ENCODE measurements at regions not wholly inside any gene's neighbourhood (a gene's known extent, or its start where the extent isn't known, plus 50 kb on each side); places are given as distances from the start of the nearest gene placed in this dataset.

DNA sequence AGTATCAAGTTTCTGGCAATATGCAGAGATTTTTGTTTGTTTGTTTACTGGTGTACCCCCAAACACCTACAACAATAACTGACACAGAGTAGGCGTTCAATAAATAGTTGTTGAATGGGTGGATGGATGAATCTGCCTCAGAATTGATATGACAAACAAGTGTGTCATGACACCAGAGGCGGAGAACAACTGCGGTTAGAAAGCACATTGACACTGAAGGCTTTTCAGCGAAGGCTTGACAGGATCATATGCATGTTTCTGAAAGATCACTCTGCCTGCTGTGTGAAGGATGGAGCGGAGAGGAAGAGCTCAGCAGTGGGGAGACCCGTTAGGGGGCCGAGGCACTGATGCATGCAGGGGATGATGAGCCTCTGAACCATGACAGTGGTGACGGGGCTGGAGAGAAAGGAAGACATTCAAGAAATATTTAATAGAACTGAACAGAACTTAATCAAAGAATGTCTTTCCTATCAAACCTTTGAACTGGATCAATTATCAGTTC, 108.5 kb upstream of the USP47 start:
- no peak overlapping the region for H3K4me3 ChIP-seq (ENCODE audit: severe bottlenecking)
- TF ChIP-seq, protein P1, sequence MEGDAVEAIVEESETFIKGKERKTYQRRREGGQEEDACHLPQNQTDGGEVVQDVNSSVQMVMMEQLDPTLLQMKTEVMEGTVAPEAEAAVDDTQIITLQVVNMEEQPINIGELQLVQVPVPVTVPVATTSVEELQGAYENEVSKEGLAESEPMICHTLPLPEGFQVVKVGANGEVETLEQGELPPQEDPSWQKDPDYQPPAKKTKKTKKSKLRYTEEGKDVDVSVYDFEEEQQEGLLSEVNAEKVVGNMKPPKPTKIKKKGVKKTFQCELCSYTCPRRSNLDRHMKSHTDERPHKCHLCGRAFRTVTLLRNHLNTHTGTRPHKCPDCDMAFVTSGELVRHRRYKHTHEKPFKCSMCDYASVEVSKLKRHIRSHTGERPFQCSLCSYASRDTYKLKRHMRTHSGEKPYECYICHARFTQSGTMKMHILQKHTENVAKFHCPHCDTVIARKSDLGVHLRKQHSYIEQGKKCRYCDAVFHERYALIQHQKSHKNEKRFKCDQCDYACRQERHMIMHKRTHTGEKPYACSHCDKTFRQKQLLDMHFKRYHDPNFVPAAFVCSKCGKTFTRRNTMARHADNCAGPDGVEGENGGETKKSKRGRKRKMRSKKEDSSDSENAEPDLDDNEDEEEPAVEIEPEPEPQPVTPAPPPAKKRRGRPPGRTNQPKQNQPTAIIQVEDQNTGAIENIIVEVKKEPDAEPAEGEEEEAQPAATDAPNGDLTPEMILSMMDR (IDR thresholded peaks at IDR 0.05; ENCODE audit: poor library complexity, severe bottlenecking), result no peak
- no peak overlapping the region for H3K27ac ChIP-seq (ENCODE audit: poor library complexity, severe bottlenecking)
- DNase-seq (ENCODE audit: low spot score) (no peak), ATAC-seq (ENCODE audit: low read depth) (no peak)
- H3K36me3 ChIP-seq (ENCODE audit: low read depth), result no peaks in the 10 kb centered on the region
- H3K27me3 ChIP-seq (ENCODE audit: insufficient read depth, poor library complexity, severe bottlenecking), result no peaks in the 10 kb centered on the region
- H3K9me3 ChIP-seq (ENCODE audit: severe bottlenecking), result no peaks in the 10 kb centered on the region
- H3K4me1 ChIP-seq (ENCODE audit: insufficient read depth, poor library complexity, severe bottlenecking), result peaks cover 14% of the 10 kb centered on the region

DNA sequence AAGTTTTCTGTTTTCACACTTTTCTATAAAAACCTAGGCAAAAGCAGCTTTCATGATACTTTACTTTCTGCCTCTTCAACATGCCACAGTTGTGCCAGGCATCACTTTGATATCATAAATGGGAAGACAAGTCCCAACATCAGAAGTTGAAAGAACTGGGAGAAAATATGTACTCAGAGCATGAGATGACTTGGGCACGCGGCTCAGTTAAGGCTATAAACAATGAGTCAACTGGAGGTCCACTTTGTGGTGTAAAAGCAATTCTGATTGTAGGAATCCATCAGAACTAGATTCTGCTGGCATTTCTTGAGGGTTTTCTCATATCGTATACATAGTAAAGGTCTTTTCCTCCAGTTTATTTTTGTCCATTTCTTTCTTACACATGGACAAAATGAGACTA, 109.7 kb upstream of the USP47 start:
- no peak overlapping the region for H3K4me3 ChIP-seq (ENCODE audit: severe bottlenecking)
- ATAC-seq (ENCODE audit: low read depth) (no peak), DNase-seq (ENCODE audit: low spot score) (no peak)
- TF ChIP-seq, protein P1 (IDR thresholded peaks at IDR 0.05; ENCODE audit: poor library complexity, severe bottlenecking), result no peak
- H3K27me3 ChIP-seq (ENCODE audit: insufficient read depth, poor library complexity, severe bottlenecking), result no peaks in the 10 kb centered on the region
- H3K27ac ChIP-seq (ENCODE audit: poor library complexity, severe bottlenecking), result peak overlapping the region; percentile 72
- H3K4me1 ChIP-seq (ENCODE audit: insufficient read depth, poor library complexity, severe bottlenecking), result peaks cover 14% of the 10 kb centered on the region
- no peaks in the 10 kb centered on the region for H3K9me3 ChIP-seq (ENCODE audit: severe bottlenecking)
- no peaks in the 10 kb centered on the region for H3K36me3 ChIP-seq (ENCODE audit: low read depth)

DNA sequence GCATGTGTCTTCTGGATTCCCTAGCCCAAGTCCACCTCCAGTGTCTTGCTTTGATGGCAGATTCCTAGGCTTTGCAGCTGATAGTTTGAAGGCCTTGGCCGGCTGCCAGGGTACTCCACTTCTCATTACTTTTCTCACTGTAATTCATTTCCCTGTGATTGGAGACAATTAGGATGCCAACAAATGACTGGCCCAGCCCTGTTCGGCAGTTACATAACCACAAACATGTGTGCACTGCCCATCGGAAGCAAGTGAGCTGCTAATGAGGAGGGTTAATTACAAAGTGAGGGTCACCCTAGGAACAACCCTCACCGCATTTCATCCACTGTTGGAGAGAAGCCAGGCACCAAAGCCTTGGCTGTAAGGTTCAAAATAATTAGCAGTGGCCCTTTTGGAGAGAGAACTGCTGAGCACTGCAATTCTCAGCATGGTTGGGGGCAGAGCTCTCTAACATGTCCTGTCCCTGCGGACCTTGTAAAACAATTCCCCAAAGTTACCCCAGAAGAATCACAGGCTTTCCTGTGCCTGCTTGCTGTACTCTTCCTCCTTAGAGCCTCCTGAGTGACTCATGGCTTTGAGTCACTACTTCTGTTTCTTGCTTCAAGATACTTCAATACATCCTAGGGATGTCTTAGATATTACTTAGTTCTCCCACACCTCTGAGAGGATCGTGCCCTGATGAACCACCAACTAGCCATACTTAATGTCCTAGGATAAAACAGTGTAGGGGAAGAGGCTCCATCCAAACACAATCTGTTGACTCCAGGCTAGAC, 109.7 kb upstream of the GALNT18 start:
- Histone ChIP-seq H3K4me3 (ENCODE audit: severe bottlenecking) (no peak overlapping the region), H3K4me1 (ENCODE audit: insufficient read depth, poor library complexity, severe bottlenecking) (peaks cover 14% of the 10 kb centered on the region), H3K36me3 (ENCODE audit: low read depth) (no peaks in the 10 kb centered on the region), H3K27me3 (ENCODE audit: insufficient read depth, poor library complexity, severe bottlenecking) (no peaks in the 10 kb centered on the region), H3K9me3 (ENCODE audit: severe bottlenecking) (no peaks in the 10 kb centered on the region), H3K27ac (ENCODE audit: poor library complexity, severe bottlenecking) (peak overlapping the region; percentile 72)
- DNase-seq (ENCODE audit: low spot score) (no peak), ATAC-seq (ENCODE audit: low read depth) (peak; percentile 100)
- TF ChIP-seq, protein P1 (IDR thresholded peaks at IDR 0.05; ENCODE audit: poor library complexity, severe bottlenecking), result no peak

DNA sequence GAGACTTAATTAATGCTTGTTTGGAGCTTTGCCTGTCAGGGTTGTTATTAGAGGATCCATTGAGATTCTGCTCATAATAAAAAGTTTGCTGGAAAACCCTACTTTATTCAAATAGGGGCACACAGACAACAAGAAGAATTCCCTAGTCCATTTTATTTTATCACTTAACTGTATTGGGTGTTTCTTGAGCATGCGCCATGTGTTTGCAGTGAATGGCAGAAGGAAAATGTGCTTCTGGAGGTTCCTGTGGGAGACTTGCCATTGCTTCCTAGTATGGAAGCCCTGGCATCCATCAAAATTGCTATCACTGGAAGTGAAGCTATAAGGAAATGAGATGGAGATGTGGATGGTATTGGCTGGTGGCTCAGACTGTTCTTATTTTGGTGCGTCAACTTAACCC, 106.6 kb upstream of the GALNT18 start:
- Histone ChIP-seq H3K4me3 (ENCODE audit: severe bottlenecking) (no peak overlapping the region), H3K27ac (ENCODE audit: poor library complexity, severe bottlenecking) (no peak overlapping the region), H3K9me3 (ENCODE audit: severe bottlenecking) (no peaks in the 10 kb centered on the region), H3K4me1 (ENCODE audit: insufficient read depth, poor library complexity, severe bottlenecking) (peaks cover 14% of the 10 kb centered on the region), H3K36me3 (ENCODE audit: low read depth) (no peaks in the 10 kb centered on the region), H3K27me3 (ENCODE audit: insufficient read depth, poor library complexity, severe bottlenecking) (no peaks in the 10 kb centered on the region)
- DNase-seq (ENCODE audit: low spot score), result no peak
- TF ChIP-seq, protein P1 (IDR thresholded peaks at IDR 0.05; ENCODE audit: poor library complexity, severe bottlenecking), result no peak
- no peak for ATAC-seq (ENCODE audit: low read depth)

DNA sequence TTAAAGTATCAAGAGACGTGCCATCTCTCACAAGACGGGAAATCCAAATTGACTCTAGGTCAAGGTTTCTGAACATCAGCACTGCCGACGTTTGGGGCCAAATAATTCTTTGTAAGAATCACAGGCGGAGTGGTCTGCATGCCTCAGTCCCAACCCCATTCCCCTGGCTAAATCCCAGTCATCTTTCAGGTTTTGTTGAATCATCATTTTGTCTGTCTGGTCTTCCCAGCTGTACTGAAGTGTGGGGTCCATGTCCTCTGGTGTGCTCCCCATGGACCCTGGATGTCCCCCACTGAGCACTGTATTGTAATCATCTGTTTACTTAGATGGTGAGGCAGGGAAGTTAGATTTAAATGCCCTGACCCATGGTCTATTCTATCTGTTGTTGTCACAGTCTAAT, 103.6 kb upstream of the GALNT18 start:
- Histone ChIP-seq H3K4me3 (ENCODE audit: severe bottlenecking) (no peak overlapping the region), H3K36me3 (ENCODE audit: low read depth) (no peaks in the 10 kb centered on the region), H3K4me1 (ENCODE audit: insufficient read depth, poor library complexity, severe bottlenecking) (no peaks in the 10 kb centered on the region), H3K27ac (ENCODE audit: poor library complexity, severe bottlenecking) (no peak overlapping the region), H3K9me3 (ENCODE audit: severe bottlenecking) (no peaks in the 10 kb centered on the region), H3K27me3 (ENCODE audit: insufficient read depth, poor library complexity, severe bottlenecking) (no peaks in the 10 kb centered on the region)
- DNase-seq (ENCODE audit: low spot score), result no peak
- TF ChIP-seq, protein P1 (IDR thresholded peaks at IDR 0.05; ENCODE audit: poor library complexity, severe bottlenecking), result no peak
- no peak for ATAC-seq (ENCODE audit: low read depth)

All from RWPE2 (cell line).